Endothelial cell of hepatic sinusoid (primary cell): ENCODE measurements at regions not wholly inside any gene's neighbourhood (a gene's known extent, or its start where the extent isn't known, plus 50 kb on each side); places are given as distances from the start of the nearest gene placed in this dataset.
"Not testable (repeated sequence)": the region's sequence is repeated elsewhere in the genome, so short reads cannot be mapped to it uniquely, and the experiment has no call there.

ENCODE experiments used
- in situ Hi-C: cut with HindIII; loops from 2 replicates; pipeline ENCODE4 v1.10.0; 2017; ENCODE audit warnings: low sequenced_read_pairs

GRCh38 chr4:177161781-177162180, 147.9 kb upstream of the NEIL3 start:
- in situ Hi-C loops: no loop called here

GRCh38 chr4:177163532-177163931, 146.1 kb upstream of the NEIL3 start:
- in situ Hi-C loops: no loop called here

GRCh38 chr4:177171588-177171987, 138.1 kb upstream of the NEIL3 start:
- in situ Hi-C loops: loop anchor here (5.0 kb wide), 1 partner anchor 44 kb away; no protein-coding TSS in a partner anchor

DNA sequence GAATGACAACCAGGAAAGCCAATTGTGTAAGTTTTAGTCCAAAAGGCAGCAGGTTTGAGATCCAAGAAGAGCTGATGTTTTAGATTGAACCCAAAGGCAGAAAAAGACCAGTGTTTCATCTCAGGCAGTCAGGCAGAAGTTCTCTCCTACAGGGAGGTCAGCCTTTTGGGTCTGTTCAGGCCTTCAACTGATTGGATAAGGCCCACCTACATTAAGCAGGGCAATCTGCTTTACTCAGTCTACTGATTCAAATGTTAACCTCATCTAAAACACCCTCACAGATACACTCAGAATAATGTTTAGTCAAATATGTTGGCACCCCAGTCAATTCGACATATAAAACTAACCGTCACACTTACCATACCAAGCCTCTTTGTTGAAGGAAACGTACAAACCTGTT, 134.2 kb upstream of the NEIL3 start:
- in situ Hi-C loops: no loop called here

DNA sequence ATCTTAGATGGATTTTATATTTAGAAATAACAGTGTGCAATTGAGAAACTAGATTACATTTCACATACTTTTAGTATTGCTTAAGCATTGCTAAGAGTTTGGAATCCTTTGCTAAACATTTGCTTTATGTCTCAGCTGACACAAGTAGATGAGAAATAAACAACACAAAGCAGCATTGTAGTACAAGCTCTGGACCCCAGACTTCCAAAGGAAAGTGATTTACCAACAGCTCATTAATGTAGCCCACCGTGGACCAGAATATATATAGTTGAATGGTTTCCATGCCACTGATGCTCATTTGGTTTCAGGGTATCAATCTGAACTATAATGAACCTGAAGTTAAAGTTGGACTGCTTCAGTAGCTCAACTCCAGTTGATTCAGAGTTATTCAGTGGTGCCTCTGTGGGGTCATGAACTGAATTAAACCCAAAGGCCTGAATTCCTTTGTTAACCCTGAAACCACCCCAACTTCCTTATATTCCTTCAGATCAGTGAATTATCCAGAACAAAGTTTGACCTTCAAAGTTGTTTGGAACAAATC, 132.1 kb upstream of the NEIL3 start:
- in situ Hi-C loops: no loop called here

DNA sequence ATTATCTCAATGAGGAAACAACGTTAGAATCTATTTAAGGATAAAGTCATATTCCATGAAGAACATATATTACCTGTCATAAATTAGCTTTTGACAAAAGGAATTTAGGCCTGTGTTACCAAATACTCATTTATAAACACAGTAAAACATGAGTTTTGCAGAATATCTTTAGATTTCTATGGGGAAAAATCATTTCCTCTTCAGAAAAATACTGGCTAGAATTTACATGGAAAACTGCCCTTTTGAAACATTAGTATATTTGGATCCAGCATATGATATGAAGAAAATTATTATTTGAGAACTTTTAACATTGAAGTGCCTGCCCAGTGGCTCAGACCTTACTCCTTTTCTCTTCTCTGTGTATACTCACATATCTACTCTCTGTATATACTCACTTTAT, 131.4 kb upstream of the NEIL3 start:
- in situ Hi-C loops: no loop called here

DNA sequence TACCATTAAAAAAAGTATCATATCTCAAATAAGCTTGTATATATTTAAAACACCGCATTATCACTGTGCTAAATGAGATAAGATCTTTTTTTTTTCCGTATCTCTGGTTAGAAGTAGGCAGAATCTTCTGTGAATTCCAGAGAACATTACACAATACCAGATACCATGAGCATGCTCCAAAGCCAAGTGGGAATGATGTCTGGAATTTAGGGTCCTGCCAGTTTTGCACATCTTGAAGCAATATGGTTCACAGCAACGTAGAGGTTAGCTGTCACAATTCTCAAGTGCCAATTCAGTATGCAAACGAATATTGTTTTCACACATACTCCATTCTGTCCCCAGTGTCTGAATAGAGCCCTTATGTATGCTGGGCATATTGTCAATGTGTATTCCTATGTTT, 127.5 kb upstream of the NEIL3 start:
- in situ Hi-C loops: no loop called here

- in situ Hi-C loops: no loop called here
These were observed 126.9 kb upstream of the NEIL3 start for GRCh38 chr4:177182728-177183127.

DNA sequence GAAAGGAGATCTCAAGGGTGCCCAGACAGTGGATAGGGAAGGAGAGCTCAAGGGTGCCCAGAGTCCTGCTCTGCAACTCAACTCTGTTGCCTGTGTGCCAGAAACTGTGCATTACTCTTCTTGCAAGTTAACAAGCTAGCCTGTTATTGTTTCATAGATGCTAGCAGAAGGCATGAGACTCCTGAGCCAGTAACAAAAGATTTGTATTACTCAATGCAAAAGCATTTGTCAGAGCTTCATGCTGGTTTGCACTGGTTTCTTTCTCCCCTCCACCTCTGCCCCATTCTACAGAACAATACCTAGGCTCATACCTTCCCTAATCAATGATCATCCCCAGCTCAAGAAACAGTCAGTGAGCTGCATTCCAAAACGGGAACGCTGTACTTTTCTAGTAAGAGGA, 124.5 kb upstream of the NEIL3 start:
- in situ Hi-C loops: no loop called here

GRCh38 chr4:177185579-177185978, 124.1 kb upstream of the NEIL3 start:
- in situ Hi-C loops: no loop called here

GRCh38 chr4:177187371-177187770, 122.3 kb upstream of the NEIL3 start:
- in situ Hi-C loops: no loop called here

DNA sequence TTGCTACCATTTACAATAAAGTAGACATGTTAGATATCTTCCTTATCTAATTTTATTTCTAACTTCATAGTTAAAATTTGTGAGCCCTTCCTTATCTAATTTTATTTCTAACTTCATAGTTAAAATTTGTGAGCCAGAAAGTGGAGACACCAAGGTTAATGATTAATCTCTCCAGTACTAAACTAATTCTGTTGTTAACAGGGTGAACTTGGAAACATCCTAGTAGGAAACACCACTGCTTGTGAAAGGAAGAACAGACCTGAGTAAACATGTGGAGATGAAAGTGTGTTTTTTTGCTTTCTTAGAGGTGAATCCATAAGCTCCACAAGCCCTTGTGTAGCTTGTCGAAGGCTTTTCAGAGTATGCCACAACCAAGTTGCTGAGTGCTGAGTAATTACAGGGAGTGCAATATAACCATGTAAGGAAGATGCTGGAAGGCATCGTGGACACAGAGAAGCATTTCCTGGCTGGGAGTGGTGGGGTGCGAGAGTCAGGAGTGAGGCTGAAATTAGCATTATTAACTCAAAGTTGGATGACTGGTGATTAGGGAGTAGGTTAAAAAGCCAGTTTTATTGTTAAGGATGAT, 118.6 kb upstream of the NEIL3 start:
- in situ Hi-C loops: no loop called here

GRCh38 chr4:177191586-177191985, 118.1 kb upstream of the NEIL3 start:
- in situ Hi-C loops: no loop called here

- in situ Hi-C loops: no loop called here
These were observed 117.7 kb upstream of the NEIL3 start for GRCh38 chr4:177191991-177192390.

DNA sequence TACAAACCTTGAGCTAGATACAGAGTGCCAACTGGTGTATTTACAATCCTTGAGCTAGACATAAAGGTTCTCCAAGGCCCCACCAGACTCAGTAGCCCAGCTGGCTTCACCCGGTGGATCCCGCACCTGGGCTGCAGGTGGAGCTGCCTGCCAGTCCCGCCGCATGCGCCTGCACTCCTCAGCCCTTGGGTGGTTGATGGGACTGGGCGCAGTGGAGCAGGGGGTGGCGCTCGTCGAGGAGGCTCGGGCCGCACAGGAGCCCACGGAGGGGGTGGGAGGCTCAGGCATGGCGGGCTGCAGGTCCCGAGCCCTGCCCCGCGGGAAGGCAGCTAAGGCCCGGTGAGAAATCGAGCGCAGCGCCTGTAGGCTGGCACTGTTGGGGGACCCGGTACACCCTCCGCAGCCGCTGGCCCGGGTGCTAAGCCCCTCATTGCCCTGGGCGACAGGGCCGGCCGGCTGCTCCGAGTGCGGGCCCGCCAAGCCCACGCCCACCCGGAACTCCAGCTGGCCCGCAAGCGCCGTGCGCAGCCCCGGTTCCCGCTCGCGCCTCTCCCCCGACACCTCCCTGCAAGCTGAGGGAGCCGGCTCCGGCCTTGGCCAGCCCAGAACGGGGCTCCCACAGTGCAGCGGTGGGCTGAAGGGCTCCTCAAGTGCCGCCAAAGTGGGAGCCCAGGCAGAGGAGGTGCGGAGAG, 116.5 kb upstream of the NEIL3 start:
- in situ Hi-C loops: not testable (repeated sequence)

- in situ Hi-C loops: no loop called here
These were observed 114.8 kb upstream of the NEIL3 start for GRCh38 chr4:177194906-177195305.

DNA sequence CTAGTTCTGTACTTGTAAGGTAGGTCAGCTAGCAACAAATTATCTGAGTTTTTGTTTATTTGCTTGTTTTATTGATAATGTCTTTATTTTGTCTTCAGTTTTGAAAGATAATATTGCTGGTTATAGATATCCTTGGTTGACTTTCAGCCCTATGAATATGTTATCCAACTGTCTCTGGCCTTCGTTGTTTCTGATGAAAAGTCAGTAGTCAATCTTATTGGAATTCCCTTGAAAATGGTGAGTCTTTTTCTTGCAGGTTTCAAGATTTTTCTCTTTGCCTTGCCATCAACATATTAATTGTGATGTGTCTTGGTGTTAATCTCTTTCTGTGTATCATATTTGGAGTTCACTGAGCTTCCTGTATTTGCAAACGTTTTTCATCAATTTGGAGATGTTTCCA, 113.1 kb upstream of the NEIL3 start:
- in situ Hi-C loops: no loop called here

DNA sequence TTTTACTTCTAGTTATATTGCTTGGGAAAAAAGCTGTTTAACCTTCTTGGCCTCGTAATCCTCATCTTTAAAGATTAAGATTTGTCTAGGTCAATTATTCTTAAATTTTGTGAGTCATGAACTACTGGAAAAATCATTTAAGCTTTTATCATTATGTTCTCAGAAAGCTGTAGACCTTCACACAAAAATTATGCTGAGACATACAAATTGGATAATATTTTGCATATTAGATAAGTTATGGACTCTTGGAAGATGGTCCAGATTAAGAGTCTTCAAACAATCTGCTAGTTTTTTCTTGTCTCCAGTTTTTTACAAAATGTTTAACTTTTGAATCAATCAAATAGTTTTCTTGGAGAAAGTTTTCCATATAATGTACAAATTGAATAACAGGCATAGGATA, 108.1 kb upstream of the NEIL3 start:
- in situ Hi-C loops: loop anchor here (5.0 kb wide), 2 partner anchors 66 to 94 kb away; no protein-coding TSS in a partner anchor

DNA sequence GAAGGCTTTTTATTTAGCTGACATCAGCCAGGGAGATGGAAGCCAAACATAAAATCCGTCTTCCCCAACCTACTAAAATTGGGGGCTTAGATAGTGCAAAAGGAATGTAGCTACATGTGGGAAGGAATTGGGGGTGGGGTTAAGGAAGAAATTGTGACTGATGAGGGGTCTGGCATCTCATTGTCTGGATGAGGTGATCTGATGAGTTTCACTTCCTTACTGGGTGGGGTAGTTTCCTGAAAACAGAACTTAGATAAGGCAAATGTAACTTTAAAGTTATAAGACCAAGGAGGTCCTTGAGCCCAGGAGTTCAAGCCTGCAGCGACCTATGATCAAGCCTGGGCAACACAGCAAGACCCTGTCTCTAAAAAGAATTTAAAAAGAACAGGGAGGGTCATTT, 105.5 kb upstream of the NEIL3 start:
- in situ Hi-C loops: loop anchor here (5.0 kb wide), 2 partner anchors 63 to 97 kb away; no protein-coding TSS in a partner anchor

DNA sequence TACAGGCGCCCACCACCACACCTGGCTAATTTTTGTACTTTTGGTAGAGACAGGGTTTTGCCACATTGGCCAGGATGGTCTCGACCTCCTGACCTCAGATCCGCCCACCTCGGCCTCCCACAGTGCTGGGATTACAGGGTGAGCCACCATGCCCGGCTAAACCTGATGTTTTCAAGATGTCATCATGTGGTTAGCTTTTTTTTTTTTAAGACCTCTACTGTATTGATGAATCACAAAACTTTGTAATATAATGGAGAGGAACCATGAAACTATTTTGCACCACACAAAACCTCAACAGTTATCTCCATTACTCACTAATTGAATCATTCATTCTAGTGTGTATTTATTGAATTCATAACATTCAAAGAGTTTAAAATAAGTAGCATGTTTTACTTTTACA, 94.7 kb upstream of the NEIL3 start:
- in situ Hi-C loops: no loop called here

GRCh38 chr4:177220376-177220775, 89.3 kb upstream of the NEIL3 start:
- in situ Hi-C loops: no loop called here

- in situ Hi-C loops: no loop called here
These were observed 86.9 kb upstream of the NEIL3 start for GRCh38 chr4:177222781-177223180.
